ENCODE measurements at regions not wholly inside any gene's neighbourhood (a gene's known extent, or its start where the extent isn't known, plus 50 kb on each side); places are given as distances from the start of the nearest gene placed in this dataset.

DNA sequence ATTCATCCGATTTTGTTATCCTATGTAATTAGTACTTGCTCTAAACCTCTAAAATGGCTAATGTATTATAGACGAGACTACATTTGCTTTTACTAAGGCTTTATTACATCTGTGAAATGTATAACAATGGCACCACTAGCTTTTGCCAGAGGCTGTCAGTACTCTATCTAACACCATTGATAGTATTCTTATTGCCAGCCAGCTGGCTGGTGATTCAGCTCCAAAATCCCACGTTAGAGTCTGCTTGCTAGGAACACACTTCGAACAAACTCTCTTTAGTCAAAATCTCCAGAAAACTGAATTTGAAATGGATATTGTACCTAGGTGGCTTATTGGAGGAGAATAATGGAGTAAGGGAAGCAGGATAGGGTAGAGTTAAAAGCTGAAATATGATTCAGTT is 839.2 kb downstream of the SLC6A15 start:
- TF ChIP-seq POLR2A (IDR thresholded peaks at IDR 0.05), result no peak
- TF ChIP-seq, protein P1, sequence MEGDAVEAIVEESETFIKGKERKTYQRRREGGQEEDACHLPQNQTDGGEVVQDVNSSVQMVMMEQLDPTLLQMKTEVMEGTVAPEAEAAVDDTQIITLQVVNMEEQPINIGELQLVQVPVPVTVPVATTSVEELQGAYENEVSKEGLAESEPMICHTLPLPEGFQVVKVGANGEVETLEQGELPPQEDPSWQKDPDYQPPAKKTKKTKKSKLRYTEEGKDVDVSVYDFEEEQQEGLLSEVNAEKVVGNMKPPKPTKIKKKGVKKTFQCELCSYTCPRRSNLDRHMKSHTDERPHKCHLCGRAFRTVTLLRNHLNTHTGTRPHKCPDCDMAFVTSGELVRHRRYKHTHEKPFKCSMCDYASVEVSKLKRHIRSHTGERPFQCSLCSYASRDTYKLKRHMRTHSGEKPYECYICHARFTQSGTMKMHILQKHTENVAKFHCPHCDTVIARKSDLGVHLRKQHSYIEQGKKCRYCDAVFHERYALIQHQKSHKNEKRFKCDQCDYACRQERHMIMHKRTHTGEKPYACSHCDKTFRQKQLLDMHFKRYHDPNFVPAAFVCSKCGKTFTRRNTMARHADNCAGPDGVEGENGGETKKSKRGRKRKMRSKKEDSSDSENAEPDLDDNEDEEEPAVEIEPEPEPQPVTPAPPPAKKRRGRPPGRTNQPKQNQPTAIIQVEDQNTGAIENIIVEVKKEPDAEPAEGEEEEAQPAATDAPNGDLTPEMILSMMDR (IDR thresholded peaks at IDR 0.05), result no peak

Data from adrenal gland (tissue), 5 donors.